CD4-positive, alpha-beta T cell treated with Interferon alpha-2 for 1 hour (primary cell): ENCODE measurements at regions not wholly inside any gene's neighbourhood (a gene's known extent, or its start where the extent isn't known, plus 50 kb on each side); places are given as distances from the start of the nearest gene placed in this dataset.

Experiments
- DNase-seq, 2 donors: peaks; one replicate each; pipeline ENCODE4 v3.0.0-alpha.2; 2020 to 2022

- no peak for DNase-seq
Measured at GRCh38 chr9:118215549-118215948, 511.3 kb downstream of the TLR4 start.

- no peak for DNase-seq
Measured at GRCh38 chr9:118222375-118222774, 518.2 kb downstream of the TLR4 start.

GRCh38 chr9:118223111-118223510, 518.9 kb downstream of the TLR4 start:
- no peak for DNase-seq

GRCh38 chr9:118230329-118230728, 526.1 kb downstream of the TLR4 start:
- DNase-seq: no peak

GRCh38 chr9:118236625-118237024, 532.4 kb downstream of the TLR4 start:
- no peak for DNase-seq

- DNase-seq: no peak
Measured at GRCh38 chr9:118238139-118238538, 533.9 kb downstream of the TLR4 start.

- DNase-seq: no peak
Measured at GRCh38 chr9:118252027-118252426, 547.8 kb downstream of the TLR4 start.

GRCh38 chr9:118262191-118262590, 558.0 kb downstream of the TLR4 start:
- DNase-seq: no peak

GRCh38 chr9:118263949-118264348, 559.7 kb downstream of the TLR4 start:
- DNase-seq: no peak

GRCh38 chr9:118268046-118268445, 563.8 kb downstream of the TLR4 start:
- no peak for DNase-seq

- DNase-seq: no peak
Measured at GRCh38 chr9:118269623-118270022, 565.4 kb downstream of the TLR4 start.

GRCh38 chr9:118271331-118271730, 567.1 kb downstream of the TLR4 start:
- DNase-seq: no peak

- no peak for DNase-seq
Measured at GRCh38 chr9:118271936-118272335, 567.7 kb downstream of the TLR4 start.

GRCh38 chr9:118273048-118273447, 568.8 kb downstream of the TLR4 start:
- DNase-seq: no peak

GRCh38 chr9:118276784-118277183, 572.6 kb downstream of the TLR4 start:
- DNase-seq: no peak

- DNase-seq: no peak
Measured at GRCh38 chr9:118281772-118282171, 577.6 kb downstream of the TLR4 start.

GRCh38 chr9:118283488-118283887, 579.3 kb downstream of the TLR4 start:
- no peak for DNase-seq

- DNase-seq: no peak
Measured at GRCh38 chr9:118290116-118290515, 585.9 kb downstream of the TLR4 start.

- DNase-seq: no peak
Measured at GRCh38 chr9:118295413-118295812, 591.2 kb downstream of the TLR4 start.

- no peak for DNase-seq
Measured at GRCh38 chr9:118302721-118303120, 598.5 kb downstream of the TLR4 start.

GRCh38 chr9:118303216-118303615, 599.0 kb downstream of the TLR4 start:
- no peak for DNase-seq

GRCh38 chr9:118305331-118305730, 601.1 kb downstream of the TLR4 start:
- DNase-seq: no peak

- no peak for DNase-seq
Measured at GRCh38 chr9:118306801-118307200, 602.6 kb downstream of the TLR4 start.

GRCh38 chr9:118313965-118314364, 609.8 kb downstream of the TLR4 start:
- DNase-seq: no peak

GRCh38 chr9:118316831-118317343, 612.7 kb downstream of the TLR4 start:
- DNase-seq: no peak
